ENCODE measurements at regions not wholly inside any gene's neighbourhood (a gene's known extent, or its start where the extent isn't known, plus 50 kb on each side); places are given as distances from the start of the nearest gene placed in this dataset.

DNA sequence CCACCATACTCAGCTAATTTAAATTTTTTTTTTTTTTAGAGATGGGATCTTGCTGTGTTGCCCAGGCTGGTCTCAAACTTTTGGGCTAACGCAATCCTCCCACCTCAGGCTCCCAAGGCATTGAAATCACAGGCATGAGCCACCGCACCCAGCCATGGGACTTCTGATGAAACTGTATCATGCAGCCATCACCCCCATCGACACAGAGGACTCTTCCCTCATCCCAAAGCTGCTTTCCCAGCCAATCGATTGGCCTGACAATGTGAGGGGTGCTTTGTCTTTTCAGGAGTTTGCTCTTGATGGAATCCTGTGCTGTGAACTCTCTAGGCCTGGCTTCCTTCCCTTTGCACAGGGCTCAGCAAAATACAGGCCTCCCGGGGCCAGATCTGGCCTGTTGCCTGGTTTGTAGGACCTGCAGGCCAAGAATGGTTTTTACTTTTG, 59.6 kb upstream of the NCOR2 start:
- no peak for DNase-seq

DNA sequence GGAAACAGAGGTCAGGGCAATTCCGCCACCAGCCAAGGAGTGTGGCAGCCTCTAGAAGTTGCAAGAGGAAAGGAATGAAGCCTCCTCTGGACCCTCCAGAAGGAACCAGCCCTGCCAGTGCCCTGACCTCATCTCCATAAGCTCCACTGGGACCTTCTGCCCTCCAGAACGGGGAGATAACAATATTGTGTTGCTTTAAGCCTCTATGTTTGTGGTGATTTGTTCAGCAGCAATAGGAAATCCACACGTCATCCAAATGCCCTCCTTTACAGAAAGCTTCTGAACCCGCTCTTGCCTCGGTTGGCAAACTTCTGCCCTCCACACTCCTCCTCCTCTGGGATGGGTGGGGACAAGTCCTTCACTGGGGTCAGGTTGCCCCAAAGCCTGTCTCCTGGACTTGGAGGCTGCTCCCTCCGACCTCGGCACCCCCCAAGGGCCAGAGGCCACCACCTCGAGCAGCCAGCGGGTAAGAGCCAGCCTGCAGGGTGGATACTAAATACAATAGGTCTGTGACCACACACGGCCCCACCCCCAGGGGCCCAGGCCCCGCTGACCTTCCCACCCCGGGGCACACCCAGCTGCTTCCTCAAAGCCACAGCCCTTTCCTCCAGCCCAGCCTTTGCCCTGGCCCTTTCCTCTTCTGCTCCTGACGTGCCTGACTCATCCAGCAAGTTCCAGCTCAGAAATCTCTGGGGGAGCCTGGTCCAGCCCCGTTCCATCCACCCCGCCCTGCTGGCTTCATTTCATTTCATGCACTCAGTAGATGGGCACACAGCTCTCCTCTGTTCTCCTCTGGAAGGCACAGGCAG, 58.7 kb upstream of the NCOR2 start:
- no peak for DNase-seq

DNA sequence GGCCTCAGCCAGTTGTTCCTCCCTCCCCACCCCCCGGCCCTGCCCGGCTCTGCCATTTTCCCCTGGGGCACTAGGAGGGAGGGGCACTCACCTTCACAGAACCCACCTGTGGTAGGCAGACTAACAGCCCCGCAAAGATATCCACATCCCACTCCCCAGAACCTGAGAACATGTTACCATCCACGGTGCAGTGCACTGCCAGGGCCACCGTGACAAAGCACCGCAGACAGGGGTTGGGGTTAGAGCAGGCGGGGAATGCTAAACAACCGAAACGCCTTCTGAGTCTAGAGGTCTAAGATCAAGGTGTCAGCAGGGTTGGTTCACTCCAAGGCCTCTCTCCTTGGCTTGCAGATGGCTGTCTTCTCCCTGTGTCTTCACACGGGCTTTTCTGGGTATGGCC, 57.4 kb upstream of the NCOR2 start:
- no peak for DNase-seq

DNA sequence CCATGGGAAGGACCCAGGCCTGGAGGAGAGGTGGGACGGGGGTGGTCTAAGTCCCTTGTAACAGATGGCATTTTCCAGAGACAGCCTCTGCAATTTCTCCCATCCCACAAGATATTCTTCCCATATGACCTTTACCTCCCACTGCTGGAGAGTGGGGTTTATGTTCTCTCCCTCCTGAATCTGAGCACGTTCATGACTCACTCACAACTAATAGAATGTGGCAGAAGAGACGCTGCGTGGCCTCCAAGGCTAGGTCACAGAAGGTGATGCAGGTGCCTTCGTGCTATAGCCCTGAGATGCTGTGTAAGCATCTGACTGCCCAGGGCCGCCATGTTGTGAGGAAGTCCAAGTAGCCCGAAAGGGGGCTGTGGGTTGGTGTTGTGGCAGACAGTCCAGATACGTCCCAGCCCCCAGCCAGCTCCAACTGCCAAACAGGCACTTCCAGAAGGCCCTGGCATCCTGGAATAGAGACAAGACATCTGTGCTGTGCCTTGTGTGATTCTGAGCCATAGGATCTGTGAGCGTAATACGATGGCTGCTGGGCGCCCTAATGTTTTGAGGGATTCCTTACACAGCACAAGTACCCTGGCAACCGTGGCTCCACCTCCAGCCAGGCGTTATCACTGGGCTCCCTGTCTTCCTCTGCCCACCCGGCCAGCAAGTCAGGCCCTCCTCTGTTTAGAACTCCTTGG, 56.1 kb upstream of the NCOR2 start:
- DNase-seq = no peak

DNA sequence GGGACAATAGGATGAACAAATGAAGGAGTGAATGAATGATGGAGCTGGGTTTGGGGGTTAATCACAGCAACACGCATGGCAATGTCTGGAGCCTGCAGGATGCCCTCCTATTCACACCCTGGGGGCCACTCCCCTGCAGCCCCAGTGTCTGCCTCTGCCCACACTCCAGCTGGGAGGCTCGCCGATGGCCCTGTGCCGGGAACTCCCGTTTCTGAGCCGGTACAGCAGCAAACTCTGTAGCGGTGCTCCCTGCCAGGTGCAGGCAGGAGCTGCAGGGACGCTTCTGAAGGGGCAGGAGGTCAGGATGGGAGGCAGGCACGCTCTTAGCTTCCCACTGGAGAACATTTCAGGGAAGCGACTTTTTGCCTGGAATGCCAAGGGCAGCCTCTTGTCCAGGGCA, 55.4 kb upstream of the NCOR2 start:
- DNase-seq = no peak

DNA sequence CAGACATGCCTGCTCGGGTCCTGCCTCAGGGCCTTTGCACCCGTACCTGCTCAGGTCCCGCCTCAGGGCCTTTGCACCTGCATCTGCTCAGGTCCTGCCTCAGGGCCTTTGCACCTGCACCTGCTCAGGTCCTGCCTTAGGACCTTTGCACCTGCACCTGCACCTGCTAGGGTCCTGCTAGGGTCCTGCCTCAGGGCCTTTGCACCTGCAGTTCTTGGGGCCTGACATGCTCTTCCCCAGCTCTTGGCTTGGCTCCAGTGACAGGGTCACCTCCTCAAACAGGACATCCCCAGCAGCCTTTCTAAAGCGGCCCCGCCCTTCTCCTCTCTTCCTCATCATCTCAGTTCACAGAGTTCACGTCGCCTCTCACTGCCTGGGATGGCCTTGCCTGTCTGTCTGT, 54.9 kb upstream of the NCOR2 start:
- no peak for DNase-seq

DNA sequence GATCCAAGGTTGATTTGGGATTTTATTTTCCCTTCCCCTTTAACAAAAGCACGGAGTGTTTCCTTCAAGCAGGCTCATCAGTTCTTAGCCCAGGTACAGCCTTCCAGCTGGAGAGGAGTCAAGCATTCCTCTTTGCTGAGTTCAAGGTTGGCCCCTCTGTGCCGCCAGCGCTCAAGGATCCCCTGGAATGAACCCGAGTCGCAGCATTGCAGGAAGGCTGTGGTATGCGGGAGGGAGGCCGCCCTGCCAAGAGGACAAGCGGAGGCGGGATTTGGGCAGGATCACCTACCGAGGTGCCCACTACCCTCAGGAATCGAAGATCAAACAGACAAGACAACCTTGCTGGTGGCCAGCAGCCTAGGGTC, 53.9 kb upstream of the NCOR2 start:
- DNase-seq = no peak

DNA sequence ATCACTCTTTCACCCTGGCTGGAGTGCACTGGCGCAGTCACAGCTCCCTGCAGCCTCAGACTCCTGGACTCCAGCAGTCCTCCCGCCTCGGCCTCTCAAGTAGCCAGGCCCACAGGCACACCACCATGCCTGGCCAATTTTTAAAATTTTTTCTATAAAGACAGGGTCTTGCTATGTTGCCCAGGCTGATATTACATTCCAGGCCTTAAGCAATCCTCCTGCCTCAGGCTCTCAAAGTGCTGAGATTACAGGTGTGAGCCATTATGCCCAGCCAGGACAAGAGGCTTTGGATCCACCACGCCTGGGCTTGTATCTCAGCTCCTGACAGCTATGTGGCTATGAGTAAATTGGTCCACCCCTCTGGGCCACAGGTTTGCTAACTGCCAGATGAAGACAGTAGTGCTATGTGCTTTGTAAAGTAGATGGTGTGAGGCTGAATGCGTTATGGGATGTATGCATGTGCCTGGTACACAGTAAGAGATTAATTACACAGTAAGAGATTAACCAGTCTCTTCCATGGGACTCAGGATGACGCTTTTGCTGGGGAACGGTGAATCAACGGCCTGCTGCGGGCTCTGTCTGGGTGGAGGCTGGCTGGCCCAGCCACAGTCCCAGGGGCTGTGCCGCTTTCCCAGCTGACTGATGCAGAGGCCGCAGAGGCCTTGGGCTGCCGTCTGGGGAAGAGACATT, 53.3 kb upstream of the NCOR2 start:
- no peak for DNase-seq

DNA sequence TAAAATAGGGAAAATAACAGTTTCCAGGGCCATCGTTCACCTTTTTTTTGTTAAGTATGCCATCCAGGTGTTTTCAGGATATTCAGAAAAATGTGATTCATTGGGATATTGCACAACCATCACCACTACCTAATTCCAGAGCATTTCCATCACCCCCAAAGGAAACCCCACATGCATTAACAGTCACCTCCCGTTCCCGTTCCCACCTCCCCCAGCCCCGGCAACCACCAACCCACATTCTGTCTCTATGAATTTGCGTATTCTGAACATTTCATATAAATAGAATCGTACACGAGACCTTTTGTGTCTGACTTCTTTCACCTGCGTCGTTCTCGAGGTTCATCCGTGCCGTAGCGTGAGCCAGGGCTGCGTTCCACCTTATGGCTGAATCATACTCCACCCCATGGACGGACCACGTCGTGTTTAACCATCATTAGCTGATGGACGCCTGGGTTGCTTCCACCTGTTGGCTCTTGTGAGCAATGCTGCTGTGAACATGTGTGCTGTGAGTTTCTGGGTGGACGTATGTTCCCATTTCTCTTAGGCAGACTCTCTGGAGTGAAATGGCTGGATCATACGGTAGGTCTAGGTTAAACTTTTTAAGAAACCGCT, 51.0 kb upstream of the NCOR2 start:
- DNase-seq = no peak

DNA sequence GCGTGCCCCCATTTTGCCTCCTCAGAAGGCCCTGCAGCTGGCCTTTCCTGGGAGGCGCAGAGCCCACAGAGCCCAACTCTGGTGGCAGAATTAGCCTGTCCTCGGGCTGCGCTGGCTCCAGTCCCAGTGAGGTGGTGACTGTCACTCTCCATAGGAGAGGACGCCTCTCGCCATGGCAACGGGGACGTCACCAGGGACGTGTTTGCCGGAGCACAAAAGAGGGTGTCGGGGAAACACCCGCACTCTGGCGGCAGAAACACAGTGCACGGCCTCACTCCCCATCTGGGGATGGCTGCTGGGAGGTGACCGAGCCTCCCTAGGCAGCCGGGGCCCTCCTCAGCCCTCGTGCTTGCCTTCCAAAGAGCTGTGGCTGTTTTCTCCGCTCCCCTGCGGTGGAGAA, 50.2 kb upstream of the NCOR2 start:
- DNase-seq = no peak

All from activated CD4-positive, alpha-beta T cell treated with anti-CD3 and anti-CD28 coated beads, Interleukin-2, amount 50 U/mL, for 4 hours (primary cell).